ENCODE measurements at regions not wholly inside any gene's neighbourhood (a gene's known extent, or its start where the extent isn't known, plus 50 kb on each side); places are given as distances from the start of the nearest gene placed in this dataset.
"Not testable (repeated sequence)": the region's sequence is repeated elsewhere in the genome, so short reads cannot be mapped to it uniquely, and the experiment has no call there.

- Mint-ChIP-seq H3K4me1 (ENCODE audit: low read depth, unreplicated experiment) (peaks cover 20% of the 10 kb centered on the region), H3K27ac (ENCODE audit: unreplicated experiment) (no peak overlapping the region), H3K9me3 (ENCODE audit: low read depth, unreplicated experiment) (no peaks in the 10 kb centered on the region), H3K36me3 (ENCODE audit: insufficient read depth, unreplicated experiment) (peaks cover 53% of the 10 kb centered on the region), H3K4me3 (ENCODE audit: low read depth, unreplicated experiment) (no peak overlapping the region), H3K27me3 (ENCODE audit: unreplicated experiment) (no peaks in the 10 kb centered on the region)
- intact Hi-C loops (cut with micrococcal nuclease; ENCODE audit: unreplicated experiment), result no loop called here
- no peak for TF ChIP-seq CTCF (IDR thresholded peaks at IDR 0.05; ENCODE audit: unreplicated experiment)
- CTCF ChIA-PET, result no interaction called here
- no peak for DNase-seq
- BruUV-seq (replicated peaks), result no TSS peak
Observed at GRCh38 chr9:21533597-21533996, 51.5 kb upstream of the IFNE start.

GRCh38 chr9:21535396-21535795 lies 53.3 kb upstream of the IFNE start:
- Mint-ChIP-seq H3K4me3 (ENCODE audit: low read depth, unreplicated experiment) (no peak overlapping the region), H3K36me3 (ENCODE audit: insufficient read depth, unreplicated experiment) (peaks cover 37% of the 10 kb centered on the region), H3K9me3 (ENCODE audit: low read depth, unreplicated experiment) (no peaks in the 10 kb centered on the region), H3K27ac (ENCODE audit: unreplicated experiment) (peak overlapping the region; percentile 44), H3K27me3 (ENCODE audit: unreplicated experiment) (no peaks in the 10 kb centered on the region), H3K4me1 (ENCODE audit: low read depth, unreplicated experiment) (peaks cover 20% of the 10 kb centered on the region)
- intact Hi-C loops (cut with micrococcal nuclease; ENCODE audit: unreplicated experiment), result no loop called here
- CTCF ChIA-PET, result no interaction called here
- no peak for DNase-seq
- no TSS peak for BruUV-seq (replicated peaks)
- TF ChIP-seq CTCF (IDR thresholded peaks at IDR 0.05; ENCODE audit: unreplicated experiment), result no peak

GRCh38 chr9:21542787-21543186 lies 60.7 kb upstream of the IFNE start:
- peaks cover 32% of the 10 kb centered on the region for H3K36me3 Mint-ChIP-seq (ENCODE audit: insufficient read depth, unreplicated experiment)
- CTCF ChIA-PET, result interaction anchor here (0.7 kb wide), 1 partner anchor 140 kb away, joined by 3 read pairs; no protein-coding TSS in a partner anchor
- H3K4me1 Mint-ChIP-seq (ENCODE audit: low read depth, unreplicated experiment), result peaks cover 14% of the 10 kb centered on the region

GRCh38 chr9:21543187-21543586 lies 61.1 kb upstream of the IFNE start:
- Mint-ChIP-seq H3K9me3 (ENCODE audit: low read depth, unreplicated experiment) (peaks cover 4% of the 10 kb centered on the region), H3K36me3 (ENCODE audit: insufficient read depth, unreplicated experiment) (peaks cover 35% of the 10 kb centered on the region), H3K4me1 (ENCODE audit: low read depth, unreplicated experiment) (peaks cover 17% of the 10 kb centered on the region), H3K27me3 (ENCODE audit: unreplicated experiment) (no peaks in the 10 kb centered on the region), H3K4me3 (ENCODE audit: low read depth, unreplicated experiment) (no peak overlapping the region), H3K27ac (ENCODE audit: unreplicated experiment) (peak overlapping the region; percentile 50)
- no peak for TF ChIP-seq CTCF (IDR thresholded peaks at IDR 0.05; ENCODE audit: unreplicated experiment)
- intact Hi-C loops (cut with micrococcal nuclease; ENCODE audit: unreplicated experiment), result no loop called here
- CTCF ChIA-PET, result interaction anchor here (0.7 kb wide), 1 partner anchor 140 kb away, joined by 3 read pairs; no protein-coding TSS in a partner anchor
- no TSS peak for BruUV-seq (replicated peaks)
- DNase-seq, result no peak

More at GRCh38 chr9:21542787-21543186, 60.7 kb upstream of the IFNE start:
- Mint-ChIP-seq H3K4me3 (ENCODE audit: low read depth, unreplicated experiment) (no peak overlapping the region), H3K27ac (ENCODE audit: unreplicated experiment) (peak overlapping the region; percentile 50), H3K27me3 (ENCODE audit: unreplicated experiment) (no peaks in the 10 kb centered on the region), H3K9me3 (ENCODE audit: low read depth, unreplicated experiment) (peaks cover 4% of the 10 kb centered on the region)
- BruUV-seq (replicated peaks), result no TSS peak
- intact Hi-C loops (cut with micrococcal nuclease; ENCODE audit: unreplicated experiment), result no loop called here
- no peak for TF ChIP-seq CTCF (IDR thresholded peaks at IDR 0.05; ENCODE audit: unreplicated experiment)
- no peak for DNase-seq

GRCh38 chr9:21543816-21544215 lies 61.7 kb upstream of the IFNE start:
- H3K27me3 Mint-ChIP-seq (ENCODE audit: unreplicated experiment); BruUV-seq (replicated peaks); H3K4me3 Mint-ChIP-seq (ENCODE audit: low read depth, unreplicated experiment); CTCF ChIA-PET; DNase-seq; H3K9me3 Mint-ChIP-seq (ENCODE audit: low read depth, unreplicated experiment); intact Hi-C loops (cut with micrococcal nuclease; ENCODE audit: unreplicated experiment): not testable (repeated sequence)
- peaks cover 41% of the 10 kb centered on the region for H3K36me3 Mint-ChIP-seq (ENCODE audit: insufficient read depth, unreplicated experiment)
- H3K27ac Mint-ChIP-seq (ENCODE audit: unreplicated experiment), result peak overlapping the region; percentile 60
- H3K4me1 Mint-ChIP-seq (ENCODE audit: low read depth, unreplicated experiment), result peaks cover 23% of the 10 kb centered on the region

All from Calu3 (cell line).